Right forelimb (tissue), 1 donor: ENCODE measurements at regions not wholly inside any gene's neighbourhood (a gene's known extent, or its start where the extent isn't known, plus 50 kb on each side); places are given as distances from the start of the nearest gene placed in this dataset.

Experiments used
- DNase-seq: peaks from one replicate; pipeline ENCODE4 v3.0.0-alpha.2; 2018

- peak; percentile 21 for DNase-seq
These were observed 462.2 kb upstream of the PROK2 start for GRCh38 chr3:72247126-72247525.

GRCh38 chr3:72246685-72247084, 461.7 kb upstream of the PROK2 start:
- DNase-seq = peak; percentile 46

- peak; percentile 76 for DNase-seq
These were observed 460.3 kb upstream of the PROK2 start for GRCh38 chr3:72245183-72245811.

- peak; percentile 29 for DNase-seq
These were observed 459.4 kb upstream of the PROK2 start for GRCh38 chr3:72244396-72244795.

- DNase-seq = peak; percentile 35
These were observed 457.4 kb upstream of the PROK2 start for GRCh38 chr3:72242326-72242725.

- no peak for DNase-seq
These were observed 456.6 kb upstream of the PROK2 start for GRCh38 chr3:72241525-72241924.

- DNase-seq = no peak
These were observed 455.6 kb upstream of the PROK2 start for GRCh38 chr3:72240531-72240930.

GRCh38 chr3:72238801-72239200, 453.9 kb upstream of the PROK2 start:
- DNase-seq = no peak

- DNase-seq = no peak
These were observed 453.2 kb upstream of the PROK2 start for GRCh38 chr3:72238010-72238691.

- no peak for DNase-seq
These were observed 452.7 kb upstream of the PROK2 start for GRCh38 chr3:72237679-72238009.

GRCh38 chr3:72234391-72234790, 449.4 kb upstream of the PROK2 start:
- DNase-seq = no peak

- DNase-seq = no peak
These were observed 448.6 kb upstream of the PROK2 start for GRCh38 chr3:72233571-72233970.

- DNase-seq = no peak
These were observed 447.8 kb upstream of the PROK2 start for GRCh38 chr3:72232777-72233176.

- DNase-seq = no peak
These were observed 447.4 kb upstream of the PROK2 start for GRCh38 chr3:72232331-72232730.

- DNase-seq = no peak
These were observed 446.7 kb upstream of the PROK2 start for GRCh38 chr3:72231439-72232196.

GRCh38 chr3:72230774-72231379, 445.9 kb upstream of the PROK2 start:
- no peak for DNase-seq

- no peak for DNase-seq
These were observed 445.0 kb upstream of the PROK2 start for GRCh38 chr3:72229952-72230351.

- DNase-seq = no peak
These were observed 442.6 kb upstream of the PROK2 start for GRCh38 chr3:72227486-72228070.

- no peak for DNase-seq
These were observed 440.0 kb upstream of the PROK2 start for GRCh38 chr3:72224804-72225509.

GRCh38 chr3:72223628-72224027, 438.7 kb upstream of the PROK2 start:
- no peak for DNase-seq

- peak; percentile 75 for DNase-seq
These were observed 438.2 kb upstream of the PROK2 start for GRCh38 chr3:72223116-72223515.

GRCh38 chr3:72222410-72222809, 437.5 kb upstream of the PROK2 start:
- DNase-seq = no peak

GRCh38 chr3:72220946-72221345, 436.0 kb upstream of the PROK2 start:
- DNase-seq = no peak
